IMR-90 (cell line): ENCODE measurements at regions not wholly inside any gene's neighbourhood (a gene's known extent, or its start where the extent isn't known, plus 50 kb on each side); places are given as distances from the start of the nearest gene placed in this dataset.

Experiments used
- ATAC-seq: fragments of 200-7000 bp; cut with Tn5 transposase; 2 replicates; pipeline ENCODE4 v1.9.1; 2020; ENCODE audit warnings: low read depth, mild to moderate bottlenecking, moderate library complexity
- BruUV-seq: library from RNA; stranded (reverse); fragments of 400-500 nt; replicated peaks from 2 replicates; lab custom pipeline; 2021; lab: Mats Ljungman, UMichigan
- CTCF ChIA-PET: fragments of 300-600 bp; formaldehyde crosslinking; extraction: SDS; loops from one replicate; lab custom pipeline; 2021; ENCODE audit warnings: antibody characterized with exemption; lab: Yijun Ruan, JAX
- POLR2A ChIA-PET: fragments of 300-600 bp; sonication (Branson Sonifier 250); formaldehyde crosslinking; loops from one replicate; lab custom pipeline; 2022; ENCODE audit warnings: antibody characterized with exemption; ENCODE audit not compliant: unreplicated experiment; lab: Charles Lee
- DNase-seq: peaks from one replicate; pipeline ENCODE4 v3.0.0; 2013
- H2AFZ ChIP-seq: replicated peaks from 2 replicates; pipeline ENCODE3; 2013; ENCODE audit warnings: low read length, mild to moderate bottlenecking; ENCODE audit not compliant: poor library complexity
- H2AK5ac ChIP-seq: 2 replicates; pipeline ENCODE4 v1.6.1; 2013; ENCODE audit warnings: low read depth, low read length, inconsistent platforms
- H2AK9ac ChIP-seq: replicated peaks from 2 replicates; pipeline ENCODE3; 2013; ENCODE audit warnings: mild to moderate bottlenecking, low read depth, low read length, moderate library complexity; ENCODE audit not compliant: poor library complexity
- H2BK120ac ChIP-seq: 2 replicates; pipeline ENCODE4 v1.6.1; 2013; ENCODE audit warnings: low read depth, low read length, inconsistent platforms
- H2BK15ac ChIP-seq: 3 replicates; pipeline ENCODE4 v1.6.1; 2013; ENCODE audit warnings: low read depth, low read length, inconsistent platforms
- H2BK20ac ChIP-seq: 2 replicates; pipeline ENCODE4 v1.6.1; 2013; ENCODE audit warnings: low read depth, mild to moderate bottlenecking, inconsistent platforms, low read length, moderate library complexity
- H2BK5ac ChIP-seq: 2 replicates; pipeline ENCODE4 v1.6.1; 2013; ENCODE audit warnings: mild to moderate bottlenecking, low read depth, low read length, inconsistent platforms; ENCODE audit not compliant: poor library complexity, severe bottlenecking
- H3K14ac ChIP-seq: replicated peaks from 2 replicates; pipeline ENCODE4 v1.6.1; 2013; ENCODE audit warnings: low read depth, low read length, inconsistent platforms
- H3K18ac ChIP-seq: 2 replicates; pipeline ENCODE4 v1.6.1; 2013; ENCODE audit warnings: low read depth, low read length, control low read depth
- H3K23ac ChIP-seq: 2 replicates; pipeline ENCODE4 v1.6.1; 2013; ENCODE audit warnings: low read depth, low read length, inconsistent platforms
- H3K27ac ChIP-seq: 2 replicates; pipeline ENCODE4 v1.5.1; 2013; ENCODE audit warnings: mild to moderate bottlenecking, control low read depth, low read length; ENCODE audit not compliant: insufficient read depth
- H3K27me3 ChIP-seq: 2 replicates; pipeline ENCODE4 v1.6.1; 2013; ENCODE audit warnings: low read length; ENCODE audit not compliant: control insufficient read depth, insufficient read depth
- H3K36me3 ChIP-seq: 2 replicates; pipeline ENCODE4 v1.6.1; 2013; ENCODE audit warnings: low read length, mixed read lengths; ENCODE audit not compliant: control insufficient read depth, insufficient read depth
- H3K4ac ChIP-seq: 2 replicates; pipeline ENCODE4 v1.6.1; 2013; ENCODE audit warnings: low read depth, low read length, inconsistent platforms
- H3K4me1 ChIP-seq: 2 replicates; pipeline ENCODE4 v1.6.1; 2013; ENCODE audit warnings: low read length, mixed read lengths; ENCODE audit not compliant: control insufficient read depth, insufficient read depth
- H3K4me2 ChIP-seq: 2 replicates; pipeline ENCODE4 v1.6.1; 2013; ENCODE audit warnings: low read depth, mild to moderate bottlenecking, control low read depth, low read length, moderate library complexity
- H3K4me3 ChIP-seq: 2 replicates; pipeline ENCODE4 v1.5.1; 2013; ENCODE audit warnings: low read depth, mild to moderate bottlenecking, control low read depth, low read length, moderate library complexity; ENCODE audit not compliant: insufficient read depth
- H3K56ac ChIP-seq: 2 replicates; pipeline ENCODE4 v1.6.1; 2013; ENCODE audit warnings: low read length, inconsistent platforms; ENCODE audit not compliant: insufficient read depth; ENCODE audit errors: extremely low read depth
- H3K79me1 ChIP-seq, 2 experiments: 2 replicates each; pipeline ENCODE4 v1.6.1; 2013; ENCODE audit warnings: low read length in 2 of 2, inconsistent platforms in 1 of 2, low read depth in 1 of 2
- H3K9ac ChIP-seq: 2 replicates; pipeline ENCODE4 v1.6.1; 2013; ENCODE audit warnings: low read depth, low read length, control low read depth
- H3K9me1 ChIP-seq: 2 replicates; pipeline ENCODE4 v1.6.1; 2013; ENCODE audit warnings: low read length, inconsistent platforms; ENCODE audit not compliant: insufficient read depth
- H3K9me3 ChIP-seq: 2 replicates; pipeline ENCODE4 v1.6.1; 2013; ENCODE audit warnings: low read length; ENCODE audit not compliant: control insufficient read depth, insufficient read depth
- H4K20me1 ChIP-seq: 2 replicates; pipeline ENCODE4 v1.6.1; 2013; ENCODE audit warnings: low read length, inconsistent platforms; ENCODE audit not compliant: insufficient read depth
- H4K5ac ChIP-seq: 2 replicates; pipeline ENCODE4 v1.6.1; 2013; ENCODE audit warnings: mild to moderate bottlenecking, low read depth, low read length, control low read depth
- H4K8ac ChIP-seq, 2 experiments: 2 replicates each; pipeline ENCODE4 v1.6.1; 2013; ENCODE audit warnings: low read depth in 2 of 2, low read length in 2 of 2, control low read depth in 1 of 2, inconsistent platforms in 1 of 2
- H4K91ac ChIP-seq: 2 replicates; pipeline ENCODE4 v1.6.1; 2013; ENCODE audit warnings: low read depth, low read length, inconsistent platforms; ENCODE audit not compliant: insufficient read depth
- BHLHE40 ChIP-seq: fragments of 150-350 bp; IDR thresholded peaks from 2 replicates; pipeline ENCODE4 v1.6.1; 2016; ENCODE audit warnings: mild to moderate bottlenecking, low read depth, low read length
- CEBPB ChIP-seq: IDR thresholded peaks from 2 replicates; pipeline ENCODE4 v1.6.1; 2012; ENCODE audit warnings: low read depth, low read length, improper control_type of control experiment
- CHD1 ChIP-seq: IDR thresholded peaks from 2 replicates; pipeline ENCODE4 v1.6.1; 2012; ENCODE audit warnings: low read depth, low read length, improper control_type of control experiment
- FOS ChIP-seq: fragments of 150-350 bp; IDR thresholded peaks from 2 replicates; pipeline ENCODE4 v1.6.1; 2016; ENCODE audit warnings: low read depth, low read length
- MAFK ChIP-seq: IDR thresholded peaks from 2 replicates; pipeline ENCODE4 v1.6.1; 2012; ENCODE audit warnings: low read depth, low read length, improper control_type of control experiment
- MAZ ChIP-seq: IDR thresholded peaks from 2 replicates; pipeline ENCODE4 v1.6.1; 2012; ENCODE audit warnings: low read depth, mild to moderate bottlenecking, low read length, improper control_type of control experiment, moderate library complexity, borderline replicate concordance
- MXI1 ChIP-seq: IDR thresholded peaks from 2 replicates; pipeline ENCODE4 v1.6.1; 2012; ENCODE audit warnings: low read depth, mild to moderate bottlenecking, low read length, moderate library complexity, borderline replicate concordance
- NFE2L2 ChIP-seq: fragments of 150-350 bp; IDR thresholded peaks from 2 replicates; pipeline ENCODE4 v1.6.1; 2016; ENCODE audit warnings: low read depth, mild to moderate bottlenecking, low read length
- POLR2A ChIP-seq: IDR thresholded peaks from 2 replicates; pipeline ENCODE4 v1.6.1; 2012; ENCODE audit warnings: mild to moderate bottlenecking, low read depth, low read length
- RAD21 ChIP-seq: IDR thresholded peaks from 2 replicates; pipeline ENCODE4 v1.6.1; 2012; ENCODE audit warnings: low read length, improper control_type of control experiment
- RCOR1 ChIP-seq: IDR thresholded peaks from 2 replicates; pipeline ENCODE4 v1.6.1; 2012; ENCODE audit warnings: mild to moderate bottlenecking, low read length, improper control_type of control experiment; ENCODE audit not compliant: insufficient replicate concordance
- RFX5 ChIP-seq: IDR thresholded peaks from 2 replicates; pipeline ENCODE4 v1.8.0; 2012; ENCODE audit warnings: low read depth, mild to moderate bottlenecking, low read length, moderate library complexity
- SMC3 ChIP-seq: fragments of 150-350 bp; IDR thresholded peaks from 2 replicates; pipeline ENCODE4 v1.6.1; 2016; ENCODE audit warnings: low read depth, mild to moderate bottlenecking, antibody characterized with exemption, low read length, moderate library complexity
- WGBS, 2 experiments: methylation state at CpG; one replicate each; pipeline versions ENCODE4 v1.1.5 to v1.1.7; 2013; ENCODE audit warnings: missing lambda C conversion rate in 2 of 2; ENCODE audit not compliant: insufficient read length in 1 of 2; ENCODE audit errors: extremely low coverage in 2 of 2; 5-methylcytosine and 5-hydroxymethylcytosine counted together
- dilution Hi-C: fragments of 300-500 bp; cut with HindIII; formaldehyde crosslinking; loops from one replicate; pipeline ENCODE4 v1.14.3; 2018; ENCODE audit warnings: low sequenced_read_pairs; ENCODE audit not compliant: unreplicated experiment
- in situ Hi-C: fragments of 300-500 bp; cut with MboI; formaldehyde crosslinking; loops from 3 replicates; pipeline ENCODE4 v1.14.3; 2019; ENCODE audit warnings: low sequenced_read_pairs, inconsistent platforms, mixed read lengths
- intact Hi-C: fragments of 100-400 bp; cut with micrococcal nuclease; formaldehyde crosslinking; loops from 2 replicates; pipeline ENCODE4 v1.10.0; 2022
- TF ChIP-seq, protein P1 (sequence below): fragments of 150-350 bp; IDR thresholded peaks from 2 replicates; pipeline ENCODE4 v1.6.1; 2017; ENCODE audit warnings: mild to moderate bottlenecking, antibody characterized with exemption, low read length, low read depth
- TF ChIP-seq, protein P2 (sequence below): conservative IDR thresholded peaks from 2 replicates; pipeline ENCODE4 v1.5.1; 2012; ENCODE audit warnings: mild to moderate bottlenecking, low read depth, low read length, improper control_type of control experiment
- TF ChIP-seq, protein P3 (sequence below): fragments of 150-350 bp; IDR thresholded peaks from 2 replicates; pipeline ENCODE4 v1.6.1; 2016; ENCODE audit warnings: low read depth, mild to moderate bottlenecking, low read length, moderate library complexity, borderline replicate concordance

DNA sequence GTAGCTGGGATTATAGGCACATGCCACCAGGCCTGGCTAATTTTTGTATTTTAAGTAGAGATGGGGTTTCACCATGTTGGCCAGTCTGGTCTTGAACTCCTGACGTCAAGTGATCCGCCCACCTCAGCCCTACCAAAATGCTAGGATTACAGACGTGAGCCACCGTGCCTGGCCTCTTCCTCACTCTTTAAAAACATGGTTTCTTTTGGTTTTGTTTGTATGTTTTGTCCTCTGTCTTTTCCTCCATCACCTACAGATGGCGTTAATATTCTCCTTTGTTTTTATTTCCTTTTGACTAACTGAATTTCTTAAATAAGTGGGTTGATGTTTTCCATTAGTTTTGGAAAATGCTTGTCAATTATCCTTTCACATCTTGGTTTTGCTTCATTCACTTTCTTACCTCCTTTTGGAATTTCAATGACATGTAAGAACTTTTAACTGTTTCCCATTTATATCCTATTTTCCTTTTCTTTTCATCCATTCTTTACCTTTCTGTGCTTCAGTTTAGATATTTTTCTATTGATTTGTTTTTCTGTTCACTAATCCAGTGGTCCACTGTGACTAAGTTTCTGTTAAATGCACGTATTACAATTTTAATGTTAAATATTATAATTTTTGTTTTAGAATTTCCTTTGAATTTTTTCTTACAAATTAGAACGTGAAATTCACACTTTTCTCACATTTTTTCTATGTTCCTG lies 104.1 kb downstream of the ZNF467 start:
- no peaks in the 10 kb centered on the region for H3K9me1 ChIP-seq
- H2AFZ ChIP-seq = no peak overlapping the region
- intact Hi-C loops (loop anchor here (1.0 kb wide), 1 partner anchor 73 kb away; no protein-coding TSS in a partner anchor), dilution Hi-C loops (no loop called here), in situ Hi-C loops (loop anchor here (10.0 kb wide), 1 partner anchor 76 kb away; no protein-coding TSS in a partner anchor)
- no peak overlapping the region for H3K23ac ChIP-seq
- no peaks in the 10 kb centered on the region for H3K79me1 ChIP-seq
- no peak overlapping the region for H3K4me3 ChIP-seq
- no peak for TF ChIP-seq NFE2L2
- no peak for TF ChIP-seq MAFK
- TF ChIP-seq, protein P1, sequence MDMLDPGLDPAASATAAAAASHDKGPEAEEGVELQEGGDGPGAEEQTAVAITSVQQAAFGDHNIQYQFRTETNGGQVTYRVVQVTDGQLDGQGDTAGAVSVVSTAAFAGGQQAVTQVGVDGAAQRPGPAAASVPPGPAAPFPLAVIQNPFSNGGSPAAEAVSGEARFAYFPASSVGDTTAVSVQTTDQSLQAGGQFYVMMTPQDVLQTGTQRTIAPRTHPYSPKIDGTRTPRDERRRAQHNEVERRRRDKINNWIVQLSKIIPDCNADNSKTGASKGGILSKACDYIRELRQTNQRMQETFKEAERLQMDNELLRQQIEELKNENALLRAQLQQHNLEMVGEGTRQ = no peak
- TF ChIP-seq FOS = no peak
- TF ChIP-seq SMC3 = peak; percentile 35
- no peak for TF ChIP-seq RFX5
- no peak for TF ChIP-seq POLR2A
- no peak for TF ChIP-seq BHLHE40
- TF ChIP-seq CHD1 = no peak
- TF ChIP-seq, protein P2, sequence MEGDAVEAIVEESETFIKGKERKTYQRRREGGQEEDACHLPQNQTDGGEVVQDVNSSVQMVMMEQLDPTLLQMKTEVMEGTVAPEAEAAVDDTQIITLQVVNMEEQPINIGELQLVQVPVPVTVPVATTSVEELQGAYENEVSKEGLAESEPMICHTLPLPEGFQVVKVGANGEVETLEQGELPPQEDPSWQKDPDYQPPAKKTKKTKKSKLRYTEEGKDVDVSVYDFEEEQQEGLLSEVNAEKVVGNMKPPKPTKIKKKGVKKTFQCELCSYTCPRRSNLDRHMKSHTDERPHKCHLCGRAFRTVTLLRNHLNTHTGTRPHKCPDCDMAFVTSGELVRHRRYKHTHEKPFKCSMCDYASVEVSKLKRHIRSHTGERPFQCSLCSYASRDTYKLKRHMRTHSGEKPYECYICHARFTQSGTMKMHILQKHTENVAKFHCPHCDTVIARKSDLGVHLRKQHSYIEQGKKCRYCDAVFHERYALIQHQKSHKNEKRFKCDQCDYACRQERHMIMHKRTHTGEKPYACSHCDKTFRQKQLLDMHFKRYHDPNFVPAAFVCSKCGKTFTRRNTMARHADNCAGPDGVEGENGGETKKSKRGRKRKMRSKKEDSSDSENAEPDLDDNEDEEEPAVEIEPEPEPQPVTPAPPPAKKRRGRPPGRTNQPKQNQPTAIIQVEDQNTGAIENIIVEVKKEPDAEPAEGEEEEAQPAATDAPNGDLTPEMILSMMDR = peak; percentile 44
- no peak for TF ChIP-seq MAZ
- peak; percentile 33; the same call in 1 of the 2 replicates for TF ChIP-seq RAD21
- no peak for TF ChIP-seq MXI1
- TF ChIP-seq RCOR1 = no peak
- TF ChIP-seq, protein P3, sequence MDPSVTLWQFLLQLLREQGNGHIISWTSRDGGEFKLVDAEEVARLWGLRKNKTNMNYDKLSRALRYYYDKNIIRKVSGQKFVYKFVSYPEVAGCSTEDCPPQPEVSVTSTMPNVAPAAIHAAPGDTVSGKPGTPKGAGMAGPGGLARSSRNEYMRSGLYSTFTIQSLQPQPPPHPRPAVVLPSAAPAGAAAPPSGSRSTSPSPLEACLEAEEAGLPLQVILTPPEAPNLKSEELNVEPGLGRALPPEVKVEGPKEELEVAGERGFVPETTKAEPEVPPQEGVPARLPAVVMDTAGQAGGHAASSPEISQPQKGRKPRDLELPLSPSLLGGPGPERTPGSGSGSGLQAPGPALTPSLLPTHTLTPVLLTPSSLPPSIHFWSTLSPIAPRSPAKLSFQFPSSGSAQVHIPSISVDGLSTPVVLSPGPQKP = no peak
- TF ChIP-seq CEBPB = no peak
- WGBS, 2 experiments = no CpG with 5 or more reads among the region's 7 CpGs
- H4K5ac ChIP-seq = no peak overlapping the region
- no peaks in the 10 kb centered on the region for H3K9me3 ChIP-seq
- ATAC-seq (peak; percentile 29; the same call in 1 of the 2 replicates), DNase-seq (peak; percentile 19)
- H2BK5ac ChIP-seq = no peak overlapping the region
- CTCF ChIA-PET = no interaction called here
- no peaks in the 10 kb centered on the region for H3K36me3 ChIP-seq
- H3K56ac ChIP-seq = no peak overlapping the region
- no peak overlapping the region for H4K8ac ChIP-seq
- no peak overlapping the region for H3K4me2 ChIP-seq
- H3K9ac ChIP-seq = no peak overlapping the region
- H4K20me1 ChIP-seq = no peaks in the 10 kb centered on the region
- BruUV-seq = no TSS peak
- H3K4me1 ChIP-seq = no peaks in the 10 kb centered on the region
- H3K18ac ChIP-seq = no peak overlapping the region
- no peak overlapping the region for H2BK15ac ChIP-seq
- H2AK9ac ChIP-seq = no peak overlapping the region
- H2BK120ac ChIP-seq = no peak overlapping the region
- H3K4ac ChIP-seq = no peak overlapping the region
- H2AK5ac ChIP-seq = no peak overlapping the region
- POLR2A ChIA-PET = no interaction called here
- H3K14ac ChIP-seq = no peak overlapping the region
- no peak overlapping the region for H3K27ac ChIP-seq
- H4K91ac ChIP-seq = no peak overlapping the region
- H3K27me3 ChIP-seq = peaks cover 8% of the 10 kb centered on the region
- no peak overlapping the region for H2BK20ac ChIP-seq
